Thoracic aorta (tissue), 2 donors: ENCODE measurements at regions not wholly inside any gene's neighbourhood (a gene's known extent, or its start where the extent isn't known, plus 50 kb on each side); places are given as distances from the start of the nearest gene placed in this dataset.

Experiments
- ATAC-seq: fragments of 150-250 bp; one replicate; pipeline ENCODE4 v1.8.0; 2017; ENCODE audit warnings: low read depth; ENCODE audit not compliant: insufficient number of reproducible peaks, low FRiP score
- DNase-seq: peaks from one replicate; pipeline ENCODE4 v3.0.0-alpha.2; 2020; ENCODE audit warnings: low spot score
- H3K27ac ChIP-seq, 2 donors: fragments of 200-600 bp; sonication (generic); 1 replicate in 1 of 2; 2 replicates in 1 of 2; pipeline ENCODE4 v1.5.1; 2016; ENCODE audit warnings: mild to moderate bottlenecking in 2 of 2, moderate library complexity in 2 of 2
- H3K27me3 ChIP-seq: fragments of 200-600 bp; sonication (generic); replicated peaks from 2 replicates; pipeline ENCODE4 v1.6.0; 2016; ENCODE audit warnings: mild to moderate bottlenecking; ENCODE audit not compliant: insufficient read depth
- H3K36me3 ChIP-seq: fragments of 200-600 bp; sonication (generic); one replicate; pipeline ENCODE4 v1.5.1; 2016
- H3K4me1 ChIP-seq, 2 donors: fragments of 200-600 bp; sonication (generic); 1 replicate in 1 of 2; 2 replicates in 1 of 2; pipeline versions ENCODE4 v1.5.1 to v1.6.0; 2016; ENCODE audit warnings: low read depth in 2 of 2, mild to moderate bottlenecking in 1 of 2; ENCODE audit not compliant: control insufficient read depth in 1 of 2
- H3K4me3 ChIP-seq: fragments of 200-600 bp; sonication (generic); 2 replicates; pipeline ENCODE4 v1.5.1; 2016; ENCODE audit warnings: mild to moderate bottlenecking
- H3K9me3 ChIP-seq: fragments of 200-600 bp; sonication (generic); 2 replicates; pipeline ENCODE4 v1.5.1; 2016
- TF ChIP-seq, protein P1 (sequence below): fragments of 200-600 bp; sonication (generic); IDR thresholded peaks from one replicate; pipeline ENCODE4 v1.5.1; 2019; ENCODE audit warnings: antibody characterized with exemption

DNA sequence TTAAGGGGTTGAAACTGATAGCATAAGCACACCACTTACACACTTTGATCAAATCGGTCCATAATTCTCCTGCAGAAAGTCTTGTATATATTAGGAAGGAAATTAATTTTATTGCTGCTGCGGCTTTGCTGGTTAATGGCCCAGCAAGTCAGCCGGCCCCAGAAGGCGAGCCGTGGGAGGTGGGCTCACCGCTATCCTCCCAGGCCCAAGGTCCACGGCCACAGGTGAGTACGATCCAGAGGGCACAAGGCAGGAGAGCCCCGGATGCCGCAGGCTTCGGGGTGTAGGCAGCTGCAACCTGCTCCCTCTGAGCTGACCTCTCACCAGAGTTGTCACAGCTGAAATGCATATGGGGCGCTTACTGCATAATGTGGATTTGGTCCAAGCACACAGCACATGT lies 165.7 kb downstream of the TBX5 start:
- Histone ChIP-seq H3K27ac (no peak overlapping the region), H3K4me1 (peaks cover 12 to 21% of the 10 kb centered on the region in 2 donors), H3K27me3 (no peaks in the 10 kb centered on the region), H3K9me3 (no peaks in the 10 kb centered on the region), H3K36me3 (no peaks in the 10 kb centered on the region), H3K4me3 (no peak overlapping the region)
- DNase-seq: no peak
- ATAC-seq: no peak
- TF ChIP-seq, protein P1, sequence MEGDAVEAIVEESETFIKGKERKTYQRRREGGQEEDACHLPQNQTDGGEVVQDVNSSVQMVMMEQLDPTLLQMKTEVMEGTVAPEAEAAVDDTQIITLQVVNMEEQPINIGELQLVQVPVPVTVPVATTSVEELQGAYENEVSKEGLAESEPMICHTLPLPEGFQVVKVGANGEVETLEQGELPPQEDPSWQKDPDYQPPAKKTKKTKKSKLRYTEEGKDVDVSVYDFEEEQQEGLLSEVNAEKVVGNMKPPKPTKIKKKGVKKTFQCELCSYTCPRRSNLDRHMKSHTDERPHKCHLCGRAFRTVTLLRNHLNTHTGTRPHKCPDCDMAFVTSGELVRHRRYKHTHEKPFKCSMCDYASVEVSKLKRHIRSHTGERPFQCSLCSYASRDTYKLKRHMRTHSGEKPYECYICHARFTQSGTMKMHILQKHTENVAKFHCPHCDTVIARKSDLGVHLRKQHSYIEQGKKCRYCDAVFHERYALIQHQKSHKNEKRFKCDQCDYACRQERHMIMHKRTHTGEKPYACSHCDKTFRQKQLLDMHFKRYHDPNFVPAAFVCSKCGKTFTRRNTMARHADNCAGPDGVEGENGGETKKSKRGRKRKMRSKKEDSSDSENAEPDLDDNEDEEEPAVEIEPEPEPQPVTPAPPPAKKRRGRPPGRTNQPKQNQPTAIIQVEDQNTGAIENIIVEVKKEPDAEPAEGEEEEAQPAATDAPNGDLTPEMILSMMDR: no peak

DNA sequence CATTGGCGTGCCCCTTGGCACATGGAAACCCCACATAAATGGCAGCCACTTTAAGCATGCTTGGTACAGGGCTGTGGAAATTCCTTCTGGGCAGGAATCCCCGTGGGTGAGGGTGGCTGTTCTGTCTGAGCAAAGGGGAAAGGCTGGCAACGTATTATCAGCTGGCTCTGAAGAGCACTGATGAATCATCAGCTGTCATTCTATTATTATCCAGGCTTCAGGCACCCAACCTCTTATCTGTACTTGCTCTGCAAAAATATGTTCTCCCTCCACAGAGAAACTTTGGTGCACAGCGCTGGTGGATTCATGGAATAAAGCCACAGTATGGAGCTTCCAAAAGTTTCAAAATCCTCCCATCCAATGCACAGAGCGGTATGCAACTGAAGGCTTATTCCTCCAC lies 167.1 kb downstream of the TBX5 start:
- ATAC-seq (no peak), DNase-seq (no peak)
- Histone ChIP-seq H3K4me1 (peaks cover 12 to 21% of the 10 kb centered on the region in 2 donors), H3K9me3 (no peaks in the 10 kb centered on the region), H3K36me3 (no peaks in the 10 kb centered on the region), H3K27ac (no peak overlapping the region), H3K4me3 (no peak overlapping the region), H3K27me3 (no peaks in the 10 kb centered on the region)
- TF ChIP-seq, protein P1: no peak

DNA sequence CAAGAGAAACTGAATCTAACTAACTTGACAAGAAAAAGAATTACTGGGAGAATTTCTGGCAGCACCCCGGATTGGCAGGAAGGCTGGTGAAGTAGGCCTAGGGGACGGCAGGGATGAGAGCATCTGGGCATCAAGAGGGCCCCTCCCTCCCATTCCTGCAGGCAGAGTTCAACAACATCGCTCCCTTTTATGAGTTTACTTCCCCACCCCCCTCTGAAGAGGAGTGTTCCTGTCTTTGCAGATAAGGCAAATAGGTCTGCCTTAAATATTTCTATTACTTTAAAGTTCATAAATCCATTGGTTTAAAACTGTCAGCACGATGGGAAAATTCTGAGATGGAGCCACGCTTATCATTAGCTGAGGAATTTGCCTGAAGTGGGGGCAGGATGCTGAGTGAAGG lies 168.7 kb downstream of the TBX5 start:
- Histone ChIP-seq H3K27me3 (no peaks in the 10 kb centered on the region), H3K36me3 (no peaks in the 10 kb centered on the region), H3K4me3 (no peak overlapping the region), H3K4me1 (peaks cover 12 to 21% of the 10 kb centered on the region in 2 donors), H3K27ac (no peak overlapping the region), H3K9me3 (no peaks in the 10 kb centered on the region)
- no peak for DNase-seq
- TF ChIP-seq, protein P1: no peak
- ATAC-seq: no peak

DNA sequence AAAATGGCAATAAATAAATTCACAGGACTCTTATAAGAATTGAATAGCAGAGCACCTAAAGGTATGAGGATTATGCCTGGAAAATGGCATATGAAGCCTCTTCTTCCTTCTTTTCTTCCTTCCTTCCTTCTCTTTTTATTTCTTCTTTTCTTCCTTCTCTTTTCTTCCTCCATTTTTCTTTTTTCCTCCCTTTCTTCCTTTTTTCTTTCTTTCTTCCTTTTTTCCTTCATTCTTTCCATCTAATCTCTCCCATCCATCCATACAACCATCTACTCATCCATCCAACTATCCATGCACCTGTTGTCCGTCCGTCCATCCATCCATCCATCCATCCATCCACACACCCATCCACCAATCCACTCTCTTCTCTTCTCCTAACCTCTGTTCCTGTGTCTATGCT lies 173.8 kb downstream of the TBX5 start:
- Histone ChIP-seq H3K4me3 (no peak overlapping the region), H3K27ac (no peak overlapping the region), H3K27me3 (no peaks in the 10 kb centered on the region), H3K9me3 (no peaks in the 10 kb centered on the region), H3K36me3 (no peaks in the 10 kb centered on the region), H3K4me1 (no peaks in the 10 kb centered on the region)
- DNase-seq (no peak), ATAC-seq (no peak)
- TF ChIP-seq, protein P1: no peak

DNA sequence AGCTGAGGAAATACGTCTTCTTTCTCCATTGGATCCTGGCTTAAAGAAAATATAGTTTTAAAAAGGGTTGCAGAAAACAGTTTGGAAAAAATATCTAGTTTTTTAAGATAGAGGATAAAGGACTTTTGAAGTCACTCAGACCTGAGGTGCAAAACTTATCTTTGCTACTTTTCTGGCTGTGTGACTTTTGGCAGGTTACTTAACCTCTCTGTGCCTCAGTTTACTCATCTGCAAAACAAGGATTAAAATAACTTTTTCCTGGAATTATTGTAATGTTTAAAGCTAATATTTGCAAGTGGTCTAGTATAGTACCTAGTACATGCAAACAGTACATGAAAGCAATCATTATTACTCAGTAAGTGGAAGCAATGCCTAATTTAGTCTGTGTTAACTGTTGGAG lies 176.8 kb downstream of the TBX5 start:
- no peak overlapping the region for H3K27ac ChIP-seq
- H3K36me3 ChIP-seq: no peaks in the 10 kb centered on the region
- H3K4me1 ChIP-seq: no peaks in the 10 kb centered on the region
- H3K27me3 ChIP-seq: no peaks in the 10 kb centered on the region
- H3K9me3 ChIP-seq: no peaks in the 10 kb centered on the region
- no peak overlapping the region for H3K4me3 ChIP-seq
- DNase-seq (no peak), ATAC-seq (no peak)
- TF ChIP-seq, protein P1: no peak
